Bronchial epithelial cell (primary cell): ENCODE measurements at regions not wholly inside any gene's neighbourhood (a gene's known extent, or its start where the extent isn't known, plus 50 kb on each side); places are given as distances from the start of the nearest gene placed in this dataset.
"Not testable (repeated sequence)": the region's sequence is repeated elsewhere in the genome, so short reads cannot be mapped to it uniquely, and the experiment has no call there.

Source experiments
- DNase-seq: peaks from one replicate; pipeline ENCODE4 v3.0.0-alpha.2; 2010; ENCODE audit warnings: low read depth
- FAIRE-seq: peaks from 2 replicates; lab custom pipeline; 2011; peaks lifted over from hg19 to GRCh38; lab: Jason Lieb, UNC
- H3K27me3 ChIP-seq: 2 replicates; pipeline ENCODE4 v1.5.1; 2011; ENCODE audit warnings: low read length; ENCODE audit not compliant: control insufficient read depth, insufficient read depth
- H3K36me3 ChIP-seq: 2 replicates; pipeline ENCODE4 v1.5.1; 2011; ENCODE audit warnings: low read length; ENCODE audit not compliant: control insufficient read depth, insufficient read depth
- H3K4me3 ChIP-seq: 2 replicates; pipeline ENCODE4 v1.5.1; 2011; ENCODE audit warnings: mild to moderate bottlenecking, low read depth, low read length, control low read depth
- TF ChIP-seq, protein P1 (sequence below): IDR thresholded peaks from 2 replicates; pipeline ENCODE4 v1.5.1; 2011; ENCODE audit warnings: mild to moderate bottlenecking, moderate library complexity, low read length, control low read depth, inconsistent platforms; ENCODE audit not compliant: insufficient read depth, severe bottlenecking

DNA sequence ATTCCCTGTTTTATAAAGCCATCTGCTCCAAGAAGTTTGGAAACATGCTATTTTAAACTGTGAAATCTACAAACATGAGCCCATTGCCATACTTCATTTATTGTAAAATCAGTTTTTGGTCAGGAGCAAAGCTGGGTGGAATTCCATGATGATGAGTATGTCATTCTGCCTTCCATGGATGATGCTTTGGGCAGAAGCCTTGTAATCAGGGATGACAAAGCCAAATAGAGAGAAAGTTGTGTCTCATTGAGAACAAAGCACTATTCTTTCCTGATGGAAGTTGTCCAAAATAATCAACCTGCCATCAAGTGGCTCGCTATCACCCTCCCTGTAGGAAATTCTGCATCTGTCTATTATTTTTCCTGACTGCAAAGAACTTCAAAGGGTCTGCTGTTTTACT is 313.0 kb upstream of the DEFB112 start:
- FAIRE-seq (no peak), DNase-seq (peak; percentile 1)
- TF ChIP-seq, protein P1, sequence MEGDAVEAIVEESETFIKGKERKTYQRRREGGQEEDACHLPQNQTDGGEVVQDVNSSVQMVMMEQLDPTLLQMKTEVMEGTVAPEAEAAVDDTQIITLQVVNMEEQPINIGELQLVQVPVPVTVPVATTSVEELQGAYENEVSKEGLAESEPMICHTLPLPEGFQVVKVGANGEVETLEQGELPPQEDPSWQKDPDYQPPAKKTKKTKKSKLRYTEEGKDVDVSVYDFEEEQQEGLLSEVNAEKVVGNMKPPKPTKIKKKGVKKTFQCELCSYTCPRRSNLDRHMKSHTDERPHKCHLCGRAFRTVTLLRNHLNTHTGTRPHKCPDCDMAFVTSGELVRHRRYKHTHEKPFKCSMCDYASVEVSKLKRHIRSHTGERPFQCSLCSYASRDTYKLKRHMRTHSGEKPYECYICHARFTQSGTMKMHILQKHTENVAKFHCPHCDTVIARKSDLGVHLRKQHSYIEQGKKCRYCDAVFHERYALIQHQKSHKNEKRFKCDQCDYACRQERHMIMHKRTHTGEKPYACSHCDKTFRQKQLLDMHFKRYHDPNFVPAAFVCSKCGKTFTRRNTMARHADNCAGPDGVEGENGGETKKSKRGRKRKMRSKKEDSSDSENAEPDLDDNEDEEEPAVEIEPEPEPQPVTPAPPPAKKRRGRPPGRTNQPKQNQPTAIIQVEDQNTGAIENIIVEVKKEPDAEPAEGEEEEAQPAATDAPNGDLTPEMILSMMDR = no peak
- Histone ChIP-seq H3K27me3 (no peaks in the 10 kb centered on the region), H3K36me3 (no peaks in the 10 kb centered on the region), H3K4me3 (no peak overlapping the region)

DNA sequence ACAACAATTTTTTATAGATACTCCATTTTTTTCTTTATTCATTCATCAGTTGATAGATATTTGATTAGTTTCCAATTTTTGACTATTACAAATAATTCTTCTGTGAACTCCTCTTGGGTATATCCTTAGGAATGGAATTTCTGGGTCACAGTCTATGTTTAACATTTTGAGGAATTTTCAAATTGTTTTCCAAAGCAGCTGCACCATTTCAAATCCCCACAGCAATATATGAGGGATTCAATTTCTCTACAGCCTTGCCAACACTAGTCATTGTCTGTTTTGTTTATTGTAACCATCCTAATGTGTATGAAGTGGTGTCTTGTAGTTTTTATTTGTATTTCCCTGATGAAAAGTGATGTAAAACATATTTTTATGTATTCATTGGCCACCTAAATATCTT is 320.3 kb upstream of the DEFB112 start:
- TF ChIP-seq, protein P1 = no peak
- no peak for FAIRE-seq
- H3K36me3 ChIP-seq = no peaks in the 10 kb centered on the region

DNA sequence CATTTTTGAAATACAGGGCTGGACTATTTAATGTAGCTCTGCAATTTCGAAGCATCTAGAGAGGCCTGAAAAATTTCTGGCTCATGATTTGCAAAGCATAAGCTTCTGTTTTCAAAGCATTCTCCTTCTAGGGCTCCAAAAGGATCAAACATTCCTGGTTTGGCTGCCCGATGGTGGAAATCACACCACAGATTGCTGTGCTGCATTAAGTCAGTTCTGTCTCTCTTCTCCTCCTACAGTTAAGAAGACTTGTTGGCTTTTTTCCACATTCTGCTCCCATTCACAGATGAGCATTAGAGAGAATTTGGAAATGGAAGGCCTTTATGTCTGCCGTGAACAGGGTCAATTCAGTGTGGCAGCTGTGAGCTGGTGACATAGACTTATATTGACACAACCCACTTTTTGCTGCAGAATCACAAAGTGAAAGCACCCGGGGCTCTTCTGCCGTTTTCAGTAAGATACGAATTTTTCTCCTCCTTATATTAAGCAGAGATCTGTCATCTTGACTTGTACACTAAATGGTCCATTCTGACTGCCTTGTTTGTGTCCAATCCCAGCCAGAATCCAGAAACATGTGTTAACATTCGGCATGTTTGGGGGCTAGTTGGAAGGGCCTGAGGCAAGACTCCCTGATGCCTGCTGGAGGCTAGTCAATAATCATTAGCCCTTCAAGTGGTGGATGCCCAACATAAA is 330.8 kb upstream of the DEFB112 start:
- DNase-seq = no peak
- no peak for FAIRE-seq

More for the DNA sequence above, 320.3 kb upstream of the DEFB112 start:
- Histone ChIP-seq H3K27me3 (no peaks in the 10 kb centered on the region), H3K4me3 (no peak overlapping the region)
- no peak for DNase-seq

DNA sequence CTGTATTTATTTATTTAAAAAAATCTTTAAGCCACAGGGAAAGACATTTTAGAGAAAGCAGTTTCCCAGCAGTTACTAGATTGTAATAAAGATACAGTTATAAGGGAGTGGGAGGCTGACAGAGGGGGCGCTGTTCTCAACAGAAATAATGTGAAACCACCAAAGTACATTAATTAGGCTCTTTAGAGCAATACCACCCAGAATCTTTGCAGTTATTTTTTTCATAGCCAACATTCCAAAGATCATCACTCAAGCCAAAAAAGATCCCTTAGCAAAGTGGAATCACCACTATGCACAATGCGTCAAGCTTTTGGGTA is 331.3 kb upstream of the DEFB112 start:
- DNase-seq = no peak
- TF ChIP-seq, protein P1 = no peak
- H3K4me3 ChIP-seq = no peak overlapping the region

More for the DNA sequence above, 330.8 kb upstream of the DEFB112 start:
- H3K4me3 ChIP-seq = no peak overlapping the region
- TF ChIP-seq, protein P1 = no peak
- H3K36me3 ChIP-seq = no peaks in the 10 kb centered on the region
- H3K27me3 ChIP-seq = no peaks in the 10 kb centered on the region

DNA sequence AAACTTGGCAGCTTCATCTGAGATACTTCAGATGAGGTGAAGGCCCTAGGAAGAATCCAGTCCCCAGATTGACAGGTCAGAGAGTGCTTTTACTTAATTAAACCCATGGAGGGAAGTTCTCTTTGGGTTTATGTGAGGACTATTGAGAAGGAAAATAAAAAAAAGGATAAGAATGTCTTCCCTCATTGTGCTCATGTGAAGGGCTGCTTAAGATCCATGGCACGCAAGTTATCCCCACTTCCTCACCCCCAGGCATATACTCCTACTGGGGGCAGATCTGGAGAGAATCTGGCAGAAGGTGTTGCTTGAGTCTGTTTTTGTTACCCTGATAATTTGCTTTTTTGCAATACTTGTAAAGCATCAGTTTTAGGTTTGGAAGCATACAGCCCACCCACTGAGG is 322.9 kb upstream of the TFAP2D start:
- Histone ChIP-seq H3K27me3 (no peaks in the 10 kb centered on the region), H3K36me3 (no peaks in the 10 kb centered on the region), H3K4me3 (no peak overlapping the region)
- DNase-seq (no peak), FAIRE-seq (no peak)
- TF ChIP-seq, protein P1 = no peak

More for the DNA sequence above, 331.3 kb upstream of the DEFB112 start:
- FAIRE-seq = no peak
- H3K36me3 ChIP-seq = no peaks in the 10 kb centered on the region
- H3K27me3 ChIP-seq = no peaks in the 10 kb centered on the region

DNA sequence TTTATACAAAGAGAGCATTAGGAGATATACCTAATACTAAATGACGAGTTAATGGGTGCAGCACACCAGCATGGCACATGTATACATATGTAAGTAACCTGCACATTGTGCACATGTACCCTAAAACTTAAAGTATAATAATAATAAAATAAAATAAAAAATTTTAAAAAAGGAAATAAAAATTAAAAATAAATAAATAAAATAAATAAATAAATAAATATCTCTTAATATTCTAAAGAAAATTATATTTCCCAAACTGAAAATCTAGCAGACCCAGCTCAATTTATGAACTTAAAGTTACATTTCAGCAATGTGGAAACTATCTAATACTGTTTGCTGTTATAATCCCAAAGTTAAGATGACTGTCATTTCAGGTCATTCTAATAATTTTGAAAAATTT is 319.2 kb upstream of the TFAP2D start:
- DNase-seq, H3K4me3 ChIP-seq, H3K27me3 ChIP-seq, H3K36me3 ChIP-seq, FAIRE-seq: not testable (repeated sequence)
